ENCODE measurements at regions not wholly inside any gene's neighbourhood (a gene's known extent, or its start where the extent isn't known, plus 50 kb on each side); places are given as distances from the start of the nearest gene placed in this dataset.

GRCh38 chr10:107616031-107616430 is 451.5 kb upstream of the SORCS1 start:
- no peak for FAIRE-seq

GRCh38 chr10:107614939-107615685 is 450.6 kb upstream of the SORCS1 start:
- no peak for FAIRE-seq

GRCh38 chr10:107611115-107611514 is 446.6 kb upstream of the SORCS1 start:
- no peak for FAIRE-seq

- FAIRE-seq, result no peak
Observed at GRCh38 chr10:107589081-107589480, 424.6 kb upstream of the SORCS1 start.

- FAIRE-seq, result no peak
Observed at GRCh38 chr10:107585630-107586029, 421.1 kb upstream of the SORCS1 start.

GRCh38 chr10:107583974-107584373 is 419.5 kb upstream of the SORCS1 start:
- FAIRE-seq, result no peak

- no peak for FAIRE-seq
Observed at GRCh38 chr10:107579970-107580369, 415.5 kb upstream of the SORCS1 start.

- FAIRE-seq, result no peak
Observed at GRCh38 chr10:107577221-107577620, 412.7 kb upstream of the SORCS1 start.

GRCh38 chr10:107576746-107577145 is 412.2 kb upstream of the SORCS1 start:
- no peak for FAIRE-seq

GRCh38 chr10:107565014-107565413 is 400.5 kb upstream of the SORCS1 start:
- FAIRE-seq, result no peak

- no peak for FAIRE-seq
Observed at GRCh38 chr10:107561136-107561650, 396.7 kb upstream of the SORCS1 start.

- no peak for FAIRE-seq
Observed at GRCh38 chr10:107557916-107558315, 393.4 kb upstream of the SORCS1 start.

- no peak for FAIRE-seq
Observed at GRCh38 chr10:107554333-107554732, 389.8 kb upstream of the SORCS1 start.

GRCh38 chr10:107553470-107553869 is 389.0 kb upstream of the SORCS1 start:
- no peak for FAIRE-seq

- no peak for FAIRE-seq
Observed at GRCh38 chr10:107552963-107553362, 388.5 kb upstream of the SORCS1 start.

GRCh38 chr10:107548301-107548700 is 383.8 kb upstream of the SORCS1 start:
- no peak for FAIRE-seq

GRCh38 chr10:107546986-107547385 is 382.5 kb upstream of the SORCS1 start:
- FAIRE-seq, result no peak

GRCh38 chr10:107546284-107546683 is 381.8 kb upstream of the SORCS1 start:
- FAIRE-seq, result no peak

GRCh38 chr10:107545717-107546116 is 381.2 kb upstream of the SORCS1 start:
- no peak for FAIRE-seq

- FAIRE-seq, result no peak
Observed at GRCh38 chr10:107544706-107545520, 380.4 kb upstream of the SORCS1 start.

- no peak for FAIRE-seq
Observed at GRCh38 chr10:107542607-107543006, 378.1 kb upstream of the SORCS1 start.

GRCh38 chr10:107542016-107542415 is 377.5 kb upstream of the SORCS1 start:
- no peak for FAIRE-seq

- no peak for FAIRE-seq
Observed at GRCh38 chr10:107540981-107541380, 376.5 kb upstream of the SORCS1 start.

- no peak for FAIRE-seq
Observed at GRCh38 chr10:107529350-107529749, 364.8 kb upstream of the SORCS1 start.
